NT2/D1 (cell line): ENCODE measurements at regions not wholly inside any gene's neighbourhood (a gene's known extent, or its start where the extent isn't known, plus 50 kb on each side); places are given as distances from the start of the nearest gene placed in this dataset.

Experiments used
- YY1 ChIP-seq: IDR thresholded peaks from 2 replicates; pipeline ENCODE4 v1.6.1; 2011; ENCODE audit not compliant: insufficient read length, insufficient read depth
- ZNF274 ChIP-seq: IDR thresholded peaks from 2 replicates; pipeline ENCODE4 v1.6.1; 2011; ENCODE audit warnings: mild to moderate bottlenecking, low read depth, low read length

DNA sequence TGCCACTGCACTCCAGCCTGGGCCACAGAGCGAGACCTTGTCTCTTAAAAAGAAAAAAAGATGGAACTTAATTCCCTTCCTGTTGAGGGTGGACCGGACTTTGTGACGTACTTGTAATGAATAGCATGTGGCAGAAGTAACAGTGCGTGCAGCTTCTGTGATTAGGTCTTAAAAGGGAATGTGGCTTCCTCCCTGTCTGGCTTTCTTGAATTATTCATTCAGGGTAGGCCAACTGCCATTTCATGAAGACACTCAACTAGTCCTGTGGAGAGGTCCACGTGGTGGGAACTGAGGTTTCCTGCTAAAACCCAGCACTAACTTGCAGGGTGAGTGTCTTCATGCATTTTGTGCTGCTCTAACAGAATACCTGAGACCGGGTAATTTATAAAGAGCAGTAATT lies 98.9 kb upstream of the PIAS1 start:
- TF ChIP-seq YY1 (no peak), ZNF274 (no peak)
